ENCODE measurements at regions not wholly inside any gene's neighbourhood (a gene's known extent, or its start where the extent isn't known, plus 50 kb on each side); places are given as distances from the start of the nearest gene placed in this dataset.

- Histone ChIP-seq H3K36me3 (ENCODE audit: control insufficient read depth, insufficient read depth, low read length, severe bottlenecking) (no peaks in the 10 kb centered on the region), H3K4me3 (ENCODE audit: low read length) (no peak overlapping the region), H3K9me3 (ENCODE audit: control insufficient read depth, low read length) (no peaks in the 10 kb centered on the region), H3K27me3 (replicated peaks; ENCODE audit: control insufficient read depth, insufficient read depth, low read length) (no peaks in the 10 kb centered on the region), H3K4me1 (ENCODE audit: control insufficient read depth, insufficient read depth, low read length) (no peaks in the 10 kb centered on the region), H3K9ac (ENCODE audit: low read length) (no peak overlapping the region)
- DNase-seq (ENCODE audit: low read depth): no peak
These were observed 1320.3 kb upstream of the LRRTM1 start for GRCh38 chr2:81624825-81625224.

- Histone ChIP-seq H3K4me3 (ENCODE audit: low read length) (no peak overlapping the region), H3K36me3 (ENCODE audit: control insufficient read depth, insufficient read depth, low read length, severe bottlenecking) (no peaks in the 10 kb centered on the region), H3K27me3 (replicated peaks; ENCODE audit: control insufficient read depth, insufficient read depth, low read length) (no peaks in the 10 kb centered on the region), H3K9ac (ENCODE audit: low read length) (no peak overlapping the region), H3K4me1 (ENCODE audit: control insufficient read depth, insufficient read depth, low read length) (no peaks in the 10 kb centered on the region), H3K9me3 (ENCODE audit: control insufficient read depth, low read length) (no peaks in the 10 kb centered on the region)
- DNase-seq (ENCODE audit: low read depth): no peak
These were observed 1295.5 kb upstream of the LRRTM1 start for GRCh38 chr2:81600088-81600487.

GRCh38 chr2:81598453-81598852 lies 1293.9 kb upstream of the LRRTM1 start:
- no peaks in the 10 kb centered on the region for H3K9me3 ChIP-seq (ENCODE audit: control insufficient read depth, low read length)
- H3K9ac ChIP-seq (ENCODE audit: low read length): no peak overlapping the region
- no peak overlapping the region for H3K4me3 ChIP-seq (ENCODE audit: low read length)
- no peaks in the 10 kb centered on the region for H3K4me1 ChIP-seq (ENCODE audit: control insufficient read depth, insufficient read depth, low read length)
- H3K36me3 ChIP-seq (ENCODE audit: control insufficient read depth, insufficient read depth, low read length, severe bottlenecking): no peaks in the 10 kb centered on the region
- DNase-seq (ENCODE audit: low read depth): no peak
- H3K27me3 ChIP-seq (replicated peaks; ENCODE audit: control insufficient read depth, insufficient read depth, low read length): no peaks in the 10 kb centered on the region

- no peak for DNase-seq (ENCODE audit: low read depth)
- H3K27me3 ChIP-seq (replicated peaks; ENCODE audit: control insufficient read depth, insufficient read depth, low read length): no peaks in the 10 kb centered on the region
- no peaks in the 10 kb centered on the region for H3K4me1 ChIP-seq (ENCODE audit: control insufficient read depth, insufficient read depth, low read length)
- H3K9me3 ChIP-seq (ENCODE audit: control insufficient read depth, low read length): no peaks in the 10 kb centered on the region
- H3K4me3 ChIP-seq (ENCODE audit: low read length): no peak overlapping the region
- no peaks in the 10 kb centered on the region for H3K36me3 ChIP-seq (ENCODE audit: control insufficient read depth, insufficient read depth, low read length, severe bottlenecking)
- H3K9ac ChIP-seq (ENCODE audit: low read length): no peak overlapping the region
These were observed 1284.9 kb upstream of the LRRTM1 start for GRCh38 chr2:81589406-81589805.

- H3K9ac ChIP-seq (ENCODE audit: low read length): no peak overlapping the region
- DNase-seq (ENCODE audit: low read depth): no peak
- H3K4me1 ChIP-seq (ENCODE audit: control insufficient read depth, insufficient read depth, low read length): no peaks in the 10 kb centered on the region
- no peaks in the 10 kb centered on the region for H3K36me3 ChIP-seq (ENCODE audit: control insufficient read depth, insufficient read depth, low read length, severe bottlenecking)
- no peak overlapping the region for H3K4me3 ChIP-seq (ENCODE audit: low read length)
- no peaks in the 10 kb centered on the region for H3K9me3 ChIP-seq (ENCODE audit: control insufficient read depth, low read length)
- H3K27me3 ChIP-seq (replicated peaks; ENCODE audit: control insufficient read depth, insufficient read depth, low read length): no peaks in the 10 kb centered on the region
These were observed 1279.0 kb upstream of the LRRTM1 start for GRCh38 chr2:81583311-81584108.

- H3K9ac ChIP-seq (ENCODE audit: low read length): no peak overlapping the region
- DNase-seq (ENCODE audit: low read depth): no peak
- no peaks in the 10 kb centered on the region for H3K27me3 ChIP-seq (replicated peaks; ENCODE audit: control insufficient read depth, insufficient read depth, low read length)
- H3K36me3 ChIP-seq (ENCODE audit: control insufficient read depth, insufficient read depth, low read length, severe bottlenecking): no peaks in the 10 kb centered on the region
- H3K4me3 ChIP-seq (ENCODE audit: low read length): no peak overlapping the region
- no peaks in the 10 kb centered on the region for H3K4me1 ChIP-seq (ENCODE audit: control insufficient read depth, insufficient read depth, low read length)
- H3K9me3 ChIP-seq (ENCODE audit: control insufficient read depth, low read length): no peaks in the 10 kb centered on the region
These were observed 1272.2 kb upstream of the LRRTM1 start for GRCh38 chr2:81576713-81577112.

GRCh38 chr2:81551040-81551634 lies 1246.6 kb upstream of the LRRTM1 start:
- Histone ChIP-seq H3K9me3 (ENCODE audit: control insufficient read depth, low read length) (no peaks in the 10 kb centered on the region), H3K4me3 (ENCODE audit: low read length) (no peak overlapping the region), H3K9ac (ENCODE audit: low read length) (no peak overlapping the region), H3K4me1 (ENCODE audit: control insufficient read depth, insufficient read depth, low read length) (no peaks in the 10 kb centered on the region), H3K36me3 (ENCODE audit: control insufficient read depth, insufficient read depth, low read length, severe bottlenecking) (no peaks in the 10 kb centered on the region), H3K27me3 (replicated peaks; ENCODE audit: control insufficient read depth, insufficient read depth, low read length) (no peaks in the 10 kb centered on the region)
- no peak for DNase-seq (ENCODE audit: low read depth)

DNA sequence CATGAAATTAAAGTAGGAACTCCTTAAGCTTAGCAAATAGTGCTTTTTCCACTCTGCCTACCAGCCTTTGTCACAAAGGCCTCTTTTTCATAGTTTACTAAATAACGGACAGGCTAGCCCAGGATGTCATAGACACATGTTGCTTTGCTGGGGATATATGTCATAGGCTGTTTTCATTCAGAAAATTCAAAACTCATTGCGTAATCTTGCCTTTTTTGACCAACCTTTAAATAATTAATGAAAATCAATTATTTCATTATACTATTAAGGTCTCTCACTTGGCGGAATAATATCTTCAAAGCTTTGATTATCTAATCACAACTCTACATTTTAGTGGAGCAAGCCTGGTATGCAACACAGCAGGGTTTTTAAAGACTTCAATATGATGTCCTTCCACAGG lies 1245.7 kb upstream of the LRRTM1 start:
- no peaks in the 10 kb centered on the region for H3K9me3 ChIP-seq (ENCODE audit: control insufficient read depth, low read length)
- H3K4me1 ChIP-seq (ENCODE audit: control insufficient read depth, insufficient read depth, low read length): no peaks in the 10 kb centered on the region
- no peak overlapping the region for H3K9ac ChIP-seq (ENCODE audit: low read length)
- H3K4me3 ChIP-seq (ENCODE audit: low read length): no peak overlapping the region
- H3K36me3 ChIP-seq (ENCODE audit: control insufficient read depth, insufficient read depth, low read length, severe bottlenecking): no peaks in the 10 kb centered on the region
- DNase-seq (ENCODE audit: low read depth): no peak
- H3K27me3 ChIP-seq (replicated peaks; ENCODE audit: control insufficient read depth, insufficient read depth, low read length): no peaks in the 10 kb centered on the region

DNA sequence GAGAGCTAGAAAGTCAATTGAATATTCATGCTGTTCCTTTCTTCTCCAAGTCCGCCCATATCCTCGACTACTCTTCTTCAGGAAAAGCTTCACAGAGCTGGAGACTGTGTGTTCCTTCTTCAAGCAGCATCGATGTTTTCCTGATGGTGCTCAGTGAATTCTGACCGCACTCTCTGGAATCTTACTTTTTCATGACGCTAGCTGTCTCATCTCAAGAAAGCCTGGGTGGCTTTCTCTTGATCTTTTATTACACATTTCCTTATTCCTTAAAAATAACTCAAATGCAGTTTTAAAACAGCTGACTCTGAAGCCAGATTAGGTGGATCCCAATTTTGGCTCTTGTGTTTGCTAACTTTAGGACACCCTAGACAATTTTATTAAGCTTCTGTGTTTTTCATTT lies 1245.1 kb upstream of the LRRTM1 start:
- Histone ChIP-seq H3K4me3 (ENCODE audit: low read length) (no peak overlapping the region), H3K4me1 (ENCODE audit: control insufficient read depth, insufficient read depth, low read length) (no peaks in the 10 kb centered on the region), H3K9ac (ENCODE audit: low read length) (no peak overlapping the region), H3K36me3 (ENCODE audit: control insufficient read depth, insufficient read depth, low read length, severe bottlenecking) (no peaks in the 10 kb centered on the region), H3K9me3 (ENCODE audit: control insufficient read depth, low read length) (no peaks in the 10 kb centered on the region), H3K27me3 (replicated peaks; ENCODE audit: control insufficient read depth, insufficient read depth, low read length) (no peaks in the 10 kb centered on the region)
- no peak for DNase-seq (ENCODE audit: low read depth)

DNA sequence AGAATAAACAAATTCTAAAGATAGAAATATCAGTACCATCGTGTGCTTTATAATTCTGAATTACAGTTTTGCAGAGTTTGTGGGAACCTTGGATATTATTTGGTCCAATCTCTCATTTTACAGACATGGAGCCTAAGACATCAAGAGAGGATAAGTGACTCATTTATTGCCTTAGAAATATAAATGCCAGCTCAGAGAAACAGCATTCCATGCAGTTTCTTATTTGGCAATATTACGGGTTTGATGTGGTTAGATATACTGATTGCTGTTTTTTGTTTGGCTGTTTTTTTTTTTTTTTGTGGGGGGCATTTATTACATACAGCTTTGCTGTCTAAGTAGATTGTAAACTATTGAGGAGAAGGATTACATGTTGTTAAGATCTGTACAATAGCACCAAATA lies 1241.1 kb upstream of the LRRTM1 start:
- no peak for DNase-seq (ENCODE audit: low read depth)
- H3K9me3 ChIP-seq (ENCODE audit: control insufficient read depth, low read length): no peaks in the 10 kb centered on the region
- H3K4me1 ChIP-seq (ENCODE audit: control insufficient read depth, insufficient read depth, low read length): no peaks in the 10 kb centered on the region
- no peaks in the 10 kb centered on the region for H3K36me3 ChIP-seq (ENCODE audit: control insufficient read depth, insufficient read depth, low read length, severe bottlenecking)
- H3K4me3 ChIP-seq (ENCODE audit: low read length): no peak overlapping the region
- H3K9ac ChIP-seq (ENCODE audit: low read length): no peak overlapping the region
- H3K27me3 ChIP-seq (replicated peaks; ENCODE audit: control insufficient read depth, insufficient read depth, low read length): no peaks in the 10 kb centered on the region

DNA sequence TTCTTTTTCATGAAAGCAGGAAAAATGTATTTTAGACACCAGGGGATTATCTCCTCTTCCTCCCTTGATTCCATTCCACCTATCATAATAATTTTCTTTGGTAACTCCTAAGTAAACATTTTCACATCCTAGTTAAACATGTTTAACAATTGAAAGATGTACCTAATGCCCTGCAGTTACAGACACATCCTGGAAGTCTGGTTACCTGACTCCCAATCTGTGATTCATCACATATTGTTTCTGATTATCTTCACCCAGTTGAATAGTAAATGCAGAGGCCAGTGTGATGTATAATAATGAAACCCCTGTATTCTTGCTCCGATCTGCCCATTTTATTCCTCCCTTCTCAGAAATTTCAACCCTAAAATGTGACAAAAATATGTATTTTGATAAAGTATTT lies 1237.6 kb upstream of the LRRTM1 start:
- Histone ChIP-seq H3K4me1 (ENCODE audit: control insufficient read depth, insufficient read depth, low read length) (no peaks in the 10 kb centered on the region), H3K9me3 (ENCODE audit: control insufficient read depth, low read length) (no peaks in the 10 kb centered on the region), H3K36me3 (ENCODE audit: control insufficient read depth, insufficient read depth, low read length, severe bottlenecking) (no peaks in the 10 kb centered on the region), H3K27me3 (replicated peaks; ENCODE audit: control insufficient read depth, insufficient read depth, low read length) (no peaks in the 10 kb centered on the region), H3K9ac (ENCODE audit: low read length) (no peak overlapping the region), H3K4me3 (ENCODE audit: low read length) (no peak overlapping the region)
- DNase-seq (ENCODE audit: low read depth): no peak

- DNase-seq (ENCODE audit: low read depth): no peak
- Histone ChIP-seq H3K4me1 (ENCODE audit: control insufficient read depth, insufficient read depth, low read length) (no peaks in the 10 kb centered on the region), H3K27me3 (replicated peaks; ENCODE audit: control insufficient read depth, insufficient read depth, low read length) (no peaks in the 10 kb centered on the region), H3K36me3 (ENCODE audit: control insufficient read depth, insufficient read depth, low read length, severe bottlenecking) (no peaks in the 10 kb centered on the region), H3K9ac (ENCODE audit: low read length) (no peak overlapping the region), H3K9me3 (ENCODE audit: control insufficient read depth, low read length) (no peaks in the 10 kb centered on the region), H3K4me3 (ENCODE audit: low read length) (no peak overlapping the region)
These were observed 1225.4 kb upstream of the LRRTM1 start for GRCh38 chr2:81529944-81530343.
